Endometrium (tissue), 2 donors: ENCODE measurements at regions not wholly inside any gene's neighbourhood (a gene's known extent, or its start where the extent isn't known, plus 50 kb on each side); places are given as distances from the start of the nearest gene placed in this dataset.
"Not testable (repeated sequence)": the region's sequence is repeated elsewhere in the genome, so short reads cannot be mapped to it uniquely, and the experiment has no call there.

Experiments
- FAIRE-seq: peaks from 2 replicates; lab custom pipeline; 2012; peaks lifted over from hg19 to GRCh38; lab: Jason Lieb, UNC
- donor health status: control.
- donor health status: control.

DNA sequence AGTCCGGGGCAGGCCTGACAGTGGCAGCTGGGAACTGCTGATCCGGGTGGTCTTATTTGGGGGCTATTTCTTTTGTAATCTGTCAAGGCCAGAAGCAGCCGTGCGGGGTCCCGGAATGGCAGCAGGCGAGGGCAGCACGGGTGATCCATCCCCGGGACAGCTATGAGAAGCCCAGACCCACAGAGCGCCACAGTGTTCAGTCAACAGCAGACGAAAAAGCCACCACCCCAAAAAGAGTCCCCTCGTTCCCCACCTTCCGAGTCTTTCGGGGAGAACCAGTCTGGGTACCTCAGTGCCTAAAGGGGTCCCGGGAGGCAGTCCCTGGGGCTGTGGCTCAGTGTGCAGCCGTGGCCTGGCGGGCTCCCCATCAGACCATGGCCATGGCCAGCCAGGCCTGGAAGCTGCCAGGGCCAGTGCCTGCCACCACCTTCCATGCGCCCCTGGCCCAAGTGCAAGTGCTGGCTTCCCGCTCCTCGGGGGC is 125.1 kb upstream of the KCTD7 start:
- no peak for FAIRE-seq

DNA sequence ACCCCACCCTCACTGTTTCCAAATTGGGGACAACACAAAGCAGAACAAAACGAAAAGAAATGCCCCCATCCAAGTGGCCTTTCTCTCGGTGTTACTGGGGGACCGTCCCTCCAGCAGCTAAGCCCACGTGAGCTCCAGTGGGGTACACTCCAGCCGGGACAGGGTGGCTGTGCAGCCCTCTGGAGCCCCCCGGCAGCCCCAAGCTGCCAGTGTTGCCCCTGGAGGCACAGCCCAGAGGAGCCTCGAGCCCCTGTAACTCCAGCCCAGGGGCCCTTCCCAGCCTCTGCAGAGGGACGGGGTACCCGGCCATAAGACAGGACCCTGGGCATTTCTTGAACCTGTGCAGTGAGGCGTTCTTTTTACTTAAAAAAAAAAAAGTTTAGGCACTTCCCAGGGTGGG is 124.5 kb upstream of the KCTD7 start:
- no peak for FAIRE-seq

DNA sequence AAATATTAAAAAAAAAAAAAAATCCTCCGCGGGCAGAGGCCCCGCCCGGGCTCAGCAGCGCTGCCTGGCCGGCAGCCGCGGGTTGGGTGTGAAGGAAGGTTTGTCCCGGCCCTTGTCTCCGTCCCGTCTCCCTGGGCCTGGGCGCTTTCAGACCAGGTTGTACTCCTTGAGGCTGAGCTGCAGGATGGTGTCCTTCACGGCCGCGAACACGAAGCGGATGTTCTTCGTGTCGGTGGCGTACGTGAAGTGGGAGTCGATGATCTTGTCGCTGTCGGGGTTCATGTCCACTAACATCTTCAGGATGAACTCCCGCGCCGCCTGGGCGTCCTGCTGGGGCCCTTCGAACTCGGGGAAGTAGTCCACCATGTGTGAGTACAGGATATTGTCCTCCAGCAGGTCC is 123.7 kb upstream of the KCTD7 start:
- FAIRE-seq = no peak

DNA sequence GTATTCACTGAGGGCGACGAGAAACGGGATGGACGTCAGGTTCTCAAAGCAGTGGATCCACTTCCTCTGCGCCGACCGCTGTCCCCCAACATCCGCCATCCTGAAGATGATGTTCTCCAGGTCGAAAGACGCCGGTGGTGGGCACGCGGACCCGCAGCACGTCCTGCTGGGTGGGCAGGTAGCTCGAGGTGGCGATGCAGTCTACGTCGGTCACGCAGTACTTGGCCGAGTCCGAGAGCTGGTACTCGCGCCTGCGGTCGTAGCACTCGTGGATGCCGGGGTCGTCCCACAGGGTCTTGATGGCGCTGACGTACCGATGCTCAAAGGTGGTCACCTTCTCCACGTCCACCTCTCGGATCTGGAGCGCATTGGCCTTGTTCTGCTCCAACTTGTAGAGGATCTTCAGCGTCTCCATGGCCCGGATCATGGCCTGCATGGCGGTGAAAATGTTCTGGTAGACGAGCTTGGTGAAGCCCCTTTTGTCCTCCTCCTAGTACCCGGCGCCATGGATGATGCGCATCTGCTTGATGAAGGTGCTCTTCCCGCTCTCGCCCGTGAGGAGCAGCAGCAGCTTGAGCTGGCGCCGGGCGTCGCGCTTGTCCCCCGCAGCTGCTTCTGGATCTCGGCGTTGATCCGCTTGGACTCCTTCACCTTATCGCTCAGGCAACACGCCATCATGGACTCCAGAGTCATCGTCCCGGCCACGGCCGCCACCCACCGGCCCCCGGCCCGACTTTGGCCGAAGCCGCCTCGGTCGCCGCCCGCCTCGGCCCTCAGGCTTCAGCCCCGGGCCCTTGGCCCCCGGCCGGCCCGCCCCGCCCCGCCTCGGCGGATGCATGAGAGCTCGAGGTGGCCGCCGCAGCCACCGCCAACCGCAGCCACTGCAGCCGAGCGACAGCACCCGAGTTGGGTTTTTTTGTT is 122.9 kb upstream of the KCTD7 start:
- FAIRE-seq = no peak

DNA sequence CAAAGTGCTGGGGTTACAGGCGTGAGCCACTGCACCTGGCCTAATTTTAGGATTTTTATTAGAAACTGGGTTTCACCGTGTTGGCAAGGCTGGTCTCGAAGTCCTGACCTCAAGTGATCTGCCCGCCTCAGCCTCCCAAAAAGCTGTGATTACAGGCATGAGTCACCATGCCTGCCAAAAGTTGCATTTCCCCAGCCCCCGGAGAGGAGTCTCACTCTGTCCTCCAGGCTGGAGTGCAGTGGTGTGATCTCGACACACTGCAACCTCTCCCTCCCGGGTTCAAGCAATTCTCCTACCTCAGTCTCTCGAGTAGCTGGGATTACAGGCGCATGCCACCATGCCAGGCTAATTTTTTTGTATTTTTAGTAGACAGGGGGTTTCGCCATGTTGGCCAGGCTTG is 122.0 kb upstream of the KCTD7 start:
- FAIRE-seq = not testable (repeated sequence)

DNA sequence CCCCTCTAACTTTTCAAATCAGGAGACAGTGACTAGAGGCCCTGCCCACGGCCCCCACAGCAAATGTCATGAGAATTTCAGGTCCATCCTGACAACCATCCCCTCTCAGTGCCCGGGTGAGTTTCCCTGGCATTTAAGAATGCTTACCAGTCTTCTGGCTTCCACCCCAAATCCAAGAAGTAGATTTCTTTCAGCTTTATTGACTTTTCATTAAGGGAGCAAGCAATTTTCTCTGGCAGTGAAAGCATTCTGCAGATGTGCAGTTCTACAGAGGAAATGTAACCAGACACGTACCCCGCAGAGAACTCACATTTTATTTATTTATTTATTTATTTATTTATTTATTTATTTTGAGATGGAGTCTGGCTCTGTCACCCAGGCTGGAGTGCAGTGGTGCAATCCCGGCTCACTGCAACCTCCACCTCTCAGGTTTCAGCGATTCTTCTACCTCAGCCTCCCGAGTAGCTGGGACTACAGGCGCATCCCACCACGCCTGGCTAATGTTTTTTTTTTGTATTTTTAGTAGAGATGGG is 120.9 kb upstream of the KCTD7 start:
- no peak for FAIRE-seq

DNA sequence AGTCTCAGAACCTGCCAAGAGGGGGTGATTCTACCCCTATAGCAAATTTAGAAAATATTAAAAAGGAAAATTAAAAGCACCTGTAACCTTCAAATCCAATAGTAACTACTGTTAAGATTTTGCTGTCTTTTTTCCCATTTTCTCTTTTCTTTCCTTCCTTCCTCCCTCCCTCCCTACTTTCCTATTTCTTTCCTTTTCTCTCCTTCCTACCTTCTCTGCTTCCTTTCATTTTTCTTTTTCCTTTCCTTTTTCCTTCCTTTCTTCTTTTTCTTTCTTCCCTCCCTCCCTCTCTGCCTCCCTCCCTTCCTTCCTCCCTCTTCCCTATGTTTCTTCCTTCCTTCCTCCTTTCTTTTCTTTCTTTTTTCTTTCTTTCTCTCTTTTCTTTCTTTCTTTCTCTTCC is 120.2 kb upstream of the KCTD7 start:
- no peak for FAIRE-seq

DNA sequence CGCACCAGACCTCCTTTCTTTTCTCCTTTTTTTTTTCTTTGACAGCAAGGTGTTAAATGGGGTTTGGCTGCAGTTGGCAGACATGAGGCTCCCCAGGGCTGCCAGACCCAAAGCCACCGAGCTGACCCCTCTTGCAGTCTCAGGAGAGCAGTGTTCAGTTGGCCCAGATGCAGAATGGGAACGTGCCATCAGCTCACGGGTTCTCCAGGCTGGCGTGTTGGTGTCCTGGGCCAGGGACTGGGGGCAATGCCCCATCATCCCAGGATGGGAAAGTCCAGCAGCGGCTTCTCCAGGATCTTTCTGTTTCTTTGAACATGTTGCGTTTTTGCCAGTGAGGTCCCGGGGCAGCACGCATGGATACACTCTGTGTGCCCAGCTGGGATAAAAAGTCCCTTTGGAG is 114.6 kb upstream of the KCTD7 start:
- FAIRE-seq = no peak

DNA sequence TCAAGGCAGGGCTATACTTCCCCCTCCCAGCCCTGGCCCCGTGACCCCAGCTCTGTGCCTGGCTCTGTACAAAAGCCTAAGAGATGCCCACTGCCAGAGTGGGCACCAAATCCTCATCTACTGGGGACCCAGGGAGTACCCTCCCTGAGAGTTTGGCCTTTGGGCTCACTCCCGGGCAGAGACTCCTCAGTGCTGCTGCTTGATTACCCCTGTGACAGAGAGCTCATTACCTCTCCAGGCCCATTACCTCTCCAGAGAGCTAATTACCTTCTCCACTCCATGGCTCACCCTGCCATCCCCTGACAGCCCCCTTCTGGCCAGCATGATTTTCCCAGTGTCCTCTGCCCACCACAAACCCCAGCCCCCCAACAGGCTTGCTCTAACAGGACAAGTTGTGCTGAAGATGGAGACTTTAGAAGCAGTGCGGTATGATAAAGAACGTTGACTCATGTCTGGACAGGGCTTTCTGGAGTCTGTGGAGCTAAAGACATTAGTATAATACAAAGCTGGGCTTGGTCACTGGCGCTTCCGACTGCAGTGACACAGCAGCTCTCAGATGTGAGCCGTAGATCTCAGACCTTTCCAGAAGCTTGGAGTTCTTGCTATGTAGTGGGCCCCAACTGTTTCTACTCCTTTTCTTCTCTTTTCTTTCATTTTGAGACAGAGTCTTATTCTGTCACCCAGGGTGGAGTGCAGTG is 111.3 kb upstream of the KCTD7 start:
- no peak for FAIRE-seq

DNA sequence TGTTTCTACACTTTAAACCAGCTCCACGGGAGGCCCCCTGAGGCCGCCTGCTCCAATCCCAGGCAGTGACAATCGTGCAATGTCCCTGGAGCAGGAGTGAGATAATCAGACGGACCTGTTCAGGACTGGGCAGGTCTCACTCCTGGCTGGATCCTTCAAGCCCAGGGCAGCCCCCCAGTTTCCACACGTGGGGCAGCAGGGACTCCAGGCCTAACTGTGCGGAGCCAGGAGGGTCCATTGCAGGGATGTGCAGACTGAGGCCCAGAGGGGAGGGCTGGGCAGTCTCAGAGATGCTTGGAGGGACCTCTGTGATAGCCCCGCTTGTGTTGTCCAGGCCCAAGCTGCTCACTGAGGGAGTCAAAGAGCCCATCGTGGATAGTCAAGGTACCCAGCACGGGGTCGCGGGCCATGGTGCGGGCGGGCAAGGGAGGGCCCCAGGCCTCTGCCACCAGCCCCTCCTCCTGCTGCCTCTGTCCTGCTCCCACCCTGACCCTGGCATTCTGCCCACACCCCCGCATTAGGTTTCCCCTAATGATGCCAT is 110.5 kb upstream of the KCTD7 start:
- FAIRE-seq = no peak

DNA sequence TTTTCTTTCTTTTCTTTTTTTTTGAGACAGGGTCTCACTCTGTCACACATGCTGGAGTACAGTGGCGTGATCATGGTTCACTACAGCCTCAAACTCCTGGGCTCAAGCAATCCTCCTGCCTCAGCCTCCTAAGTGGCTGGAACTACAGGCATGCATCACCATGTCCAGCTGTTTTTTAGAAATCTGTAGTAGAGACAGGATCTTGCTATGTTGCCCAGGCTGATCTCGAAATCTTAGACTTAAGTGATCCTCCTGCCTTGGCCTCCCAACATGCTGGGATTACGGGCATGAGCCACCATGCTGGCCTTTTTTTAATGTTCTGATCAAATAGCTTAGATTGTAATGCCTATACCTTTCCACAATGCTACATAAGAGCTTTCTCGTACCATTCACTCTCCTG is 107.0 kb upstream of the KCTD7 start:
- no peak for FAIRE-seq

DNA sequence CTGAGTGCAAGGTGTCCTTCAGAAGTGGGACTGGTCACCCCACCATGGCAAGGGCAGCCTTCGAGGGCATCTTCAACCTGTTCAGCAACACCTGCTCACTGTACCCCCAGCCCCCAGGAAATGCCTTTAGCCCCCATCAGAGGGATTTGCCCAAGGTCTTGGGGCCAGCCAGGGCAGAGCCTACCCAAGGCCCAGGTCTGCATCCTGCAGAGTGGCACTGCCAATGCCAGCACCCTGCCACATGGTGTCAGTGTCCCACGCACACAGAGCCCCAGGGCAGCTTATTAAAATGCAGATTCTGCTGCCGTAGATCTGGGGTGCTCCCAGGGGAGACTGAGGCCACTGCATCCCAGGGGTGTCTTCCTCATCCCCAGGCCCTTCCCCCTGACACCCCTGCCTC is 106.2 kb upstream of the KCTD7 start:
- no peak for FAIRE-seq

DNA sequence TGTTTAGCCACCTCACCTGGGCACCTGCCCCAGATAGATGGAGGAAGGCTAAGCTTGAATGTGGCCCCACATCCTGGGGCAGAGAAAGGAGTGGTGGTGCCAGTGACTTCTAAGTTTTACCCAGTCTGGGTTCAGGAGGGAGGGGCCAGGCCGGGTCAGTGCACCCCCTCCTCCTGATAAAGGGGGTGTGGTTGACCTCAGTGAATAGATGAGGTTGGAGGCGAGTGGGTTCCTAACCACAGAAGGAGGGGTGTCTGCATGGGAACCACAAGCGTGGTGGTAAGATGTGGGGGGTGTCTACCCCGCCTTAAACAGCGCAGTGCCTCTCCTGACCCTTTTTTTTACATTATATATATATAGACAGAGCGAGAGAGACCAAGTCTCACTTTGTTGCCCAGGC is 105.3 kb upstream of the KCTD7 start:
- FAIRE-seq = no peak

DNA sequence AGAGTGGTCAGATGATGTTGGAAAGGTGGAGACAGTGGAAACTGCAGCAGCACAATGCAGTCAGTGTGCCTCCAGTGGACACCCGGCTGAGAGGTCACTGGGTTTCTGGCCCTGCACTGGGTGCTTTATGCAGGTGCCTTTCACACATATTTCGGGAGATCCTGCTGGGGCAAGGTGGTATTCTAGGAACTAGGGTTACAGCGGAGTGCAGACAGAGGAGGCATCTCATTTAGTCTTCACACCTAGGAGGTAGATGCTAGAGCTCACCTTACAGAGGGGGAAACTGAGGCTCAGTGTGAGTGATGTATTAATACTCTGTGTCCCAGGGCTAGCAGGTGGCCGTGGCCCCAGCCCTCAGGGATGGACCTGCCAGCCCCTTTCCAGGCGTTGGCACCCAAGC is 103.9 kb upstream of the KCTD7 start:
- FAIRE-seq = no peak

DNA sequence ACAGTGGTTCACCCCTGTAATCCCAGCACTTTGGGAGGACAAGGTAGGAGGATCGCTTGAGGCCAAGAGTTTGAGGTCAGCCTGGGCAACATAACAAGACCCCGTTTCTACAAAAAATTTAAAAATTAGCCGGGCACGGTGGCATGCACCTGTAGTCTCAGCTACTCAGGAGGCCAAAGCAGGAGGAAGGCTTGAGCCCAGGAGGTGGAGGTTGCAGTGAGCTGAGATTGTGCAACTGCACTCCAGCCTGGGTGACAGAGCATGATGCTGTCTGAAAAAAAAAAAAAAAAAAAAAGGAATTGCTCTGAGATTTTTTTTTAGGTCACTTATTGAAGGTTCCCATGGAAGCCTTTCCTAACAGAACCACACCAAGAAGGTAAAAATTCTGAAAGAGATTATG is 101.9 kb upstream of the KCTD7 start:
- FAIRE-seq = not testable (repeated sequence)

DNA sequence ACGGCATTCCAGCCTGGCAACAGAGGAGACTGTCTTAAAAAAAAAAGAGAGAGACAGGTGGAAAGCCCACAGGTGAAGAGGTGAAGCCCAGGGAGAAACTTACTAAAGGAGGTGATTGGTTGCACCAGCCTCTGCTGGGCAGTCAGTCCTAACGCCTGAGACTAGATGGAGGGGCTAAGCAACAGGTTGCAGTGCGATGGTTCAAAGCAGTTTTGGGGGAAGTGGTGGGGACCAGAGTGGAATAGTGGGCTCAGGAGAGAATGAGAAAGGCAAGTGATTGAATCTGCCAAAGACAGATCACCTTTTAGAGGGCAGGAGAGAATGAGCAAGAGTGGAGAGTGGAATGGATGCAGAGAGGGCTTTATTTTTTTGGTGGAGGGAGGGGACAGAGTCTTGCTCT is 100.0 kb upstream of the KCTD7 start:
- no peak for FAIRE-seq

DNA sequence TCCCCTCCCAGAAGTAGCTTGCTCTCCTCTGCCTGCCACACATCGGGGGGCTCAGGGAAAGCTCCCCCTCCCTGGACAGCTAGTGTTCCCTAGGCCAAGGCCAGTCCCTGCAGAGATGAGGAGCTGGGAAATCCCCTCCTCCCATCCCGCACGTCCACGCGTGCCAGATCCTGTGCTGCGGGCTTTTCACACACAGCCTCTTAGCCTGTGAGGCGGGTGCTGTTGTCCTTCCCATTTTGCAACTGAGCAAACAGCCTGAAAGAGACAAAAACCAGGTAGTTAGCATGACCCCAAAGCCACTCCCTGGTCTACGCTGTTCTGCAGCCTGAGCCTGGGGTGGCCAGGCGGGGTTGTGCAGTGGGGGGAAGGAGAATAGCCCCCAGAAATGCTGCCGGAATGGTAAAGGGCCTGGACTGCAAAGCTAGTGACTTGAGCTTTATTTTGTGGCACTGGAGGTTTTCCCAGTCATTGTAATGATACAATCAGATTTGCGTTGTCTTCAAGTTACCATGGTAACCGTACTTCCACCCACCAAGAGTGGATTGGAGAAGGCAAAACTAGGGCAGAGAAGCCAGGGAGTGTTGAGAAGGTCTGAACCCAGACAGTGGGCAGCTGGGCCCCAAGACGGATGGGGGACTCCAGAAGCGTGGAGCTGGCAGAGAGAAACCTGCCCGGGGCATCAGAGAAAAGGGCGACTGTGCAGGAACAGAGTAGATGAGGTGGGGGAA is 98.6 kb upstream of the KCTD7 start:
- no peak for FAIRE-seq

DNA sequence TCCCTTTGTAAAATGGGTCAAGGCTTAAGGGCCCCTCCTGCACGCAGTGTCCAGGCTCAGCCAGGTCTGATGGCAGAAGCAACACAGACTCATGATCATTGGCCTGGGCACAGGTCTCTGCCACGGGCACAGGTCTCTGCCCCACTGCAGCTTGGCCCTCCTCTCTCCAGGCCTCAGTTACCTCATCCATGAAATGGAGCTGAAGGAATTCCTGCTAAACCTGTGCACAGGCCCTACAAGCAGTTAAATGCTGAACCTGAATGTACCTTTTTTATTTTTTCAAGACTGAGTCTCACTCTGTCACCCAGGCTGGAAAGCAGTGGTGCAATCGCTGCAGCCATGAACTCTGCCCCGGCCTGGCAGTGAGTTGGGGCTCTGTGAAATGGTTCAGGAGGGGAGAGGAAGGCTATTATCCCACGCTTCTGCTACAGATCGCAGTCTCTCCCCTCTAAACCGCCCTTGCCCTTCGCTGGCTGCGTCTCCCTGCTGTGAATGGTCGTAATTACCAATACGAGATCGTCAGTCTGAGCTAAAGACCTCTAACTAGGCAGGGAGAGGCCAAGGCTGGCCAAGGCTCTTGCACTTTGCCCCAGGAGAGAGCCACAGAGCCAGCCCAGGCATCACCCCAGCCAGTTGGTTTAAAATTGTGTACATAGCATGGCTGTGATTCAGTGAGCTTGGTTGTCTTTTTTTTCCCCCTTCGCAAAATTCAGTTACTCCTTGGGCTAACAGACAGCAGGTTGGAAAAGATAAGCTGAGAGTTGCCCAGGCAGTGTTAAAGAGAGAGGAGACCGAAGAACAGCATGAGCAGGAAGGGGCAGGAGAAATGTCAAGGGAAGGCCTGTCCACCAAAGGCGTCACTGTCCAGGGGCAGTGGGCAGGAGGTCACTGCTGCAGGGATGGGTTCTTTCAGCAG is 93.0 kb upstream of the KCTD7 start:
- no peak for FAIRE-seq

DNA sequence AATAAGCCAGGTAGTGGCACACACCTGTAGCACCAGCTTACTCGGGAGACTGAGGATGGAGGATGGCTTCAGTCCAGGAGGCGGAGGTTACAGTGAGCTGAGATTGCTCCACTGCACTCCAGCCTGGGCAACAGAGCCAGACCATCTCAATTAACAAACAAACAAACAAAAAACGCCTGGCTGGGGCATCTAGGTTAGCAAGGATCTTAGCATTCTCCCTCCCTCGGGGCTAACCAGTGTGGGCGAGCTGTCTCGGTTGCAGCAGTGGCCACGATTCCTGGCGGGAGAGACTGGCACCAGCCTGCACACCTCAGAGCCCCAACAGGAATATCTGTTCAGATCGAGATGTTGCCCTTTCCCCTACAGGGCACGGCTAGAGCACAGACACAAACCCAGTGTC is 91.3 kb upstream of the KCTD7 start:
- no peak for FAIRE-seq

DNA sequence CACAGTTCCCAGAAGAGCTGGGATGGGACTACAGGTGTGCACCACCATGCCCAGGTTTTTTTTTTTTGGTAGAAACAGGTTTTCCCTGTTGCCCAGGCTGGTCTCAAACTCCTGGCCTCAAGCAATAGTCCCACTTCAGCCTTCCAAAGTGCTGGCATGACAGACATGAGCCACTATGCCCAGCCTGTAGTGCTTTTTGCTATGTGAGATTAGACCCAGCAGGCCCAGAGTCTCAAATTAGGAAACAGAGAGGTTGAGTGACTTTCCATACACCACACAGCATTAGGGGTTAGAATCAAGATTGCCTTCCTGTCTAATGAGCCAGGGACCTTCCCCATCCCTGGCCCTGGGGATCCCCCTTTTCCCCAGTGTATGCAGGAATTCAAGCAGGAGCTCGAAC is 90.8 kb upstream of the KCTD7 start:
- no peak for FAIRE-seq

DNA sequence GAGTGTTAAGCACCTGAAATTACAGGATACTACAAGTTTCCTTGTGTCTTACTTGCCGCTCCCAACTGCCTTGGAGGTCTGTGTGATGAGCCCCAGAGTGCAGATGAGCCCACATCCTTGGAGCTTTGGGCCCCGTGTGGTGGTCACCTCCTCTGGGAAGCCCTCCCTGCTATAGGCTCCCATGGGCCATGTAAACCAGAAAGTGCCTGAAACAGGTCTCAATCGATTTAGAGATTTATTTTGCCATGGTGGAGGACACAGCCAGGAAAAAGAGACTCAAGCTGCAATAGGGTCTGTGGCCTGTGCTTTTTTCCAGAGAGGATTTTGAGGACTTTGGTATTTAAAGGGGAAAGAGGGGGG is 89.4 kb upstream of the KCTD7 start:
- FAIRE-seq = no peak
